Activated CD4-positive, alpha-beta T cell treated with anti-CD3 and anti-CD28 coated beads, Interleukin-2, amount 50 U/mL, for 24 hours (primary cell): ENCODE measurements at regions not wholly inside any gene's neighbourhood (a gene's known extent, or its start where the extent isn't known, plus 50 kb on each side); places are given as distances from the start of the nearest gene placed in this dataset.
A peak's percentile ranks its signal among the peaks of the same experiment; 100 is the strongest.

Experiments used
- DNase-seq, 2 donors: peaks; one replicate each; pipeline ENCODE4 v3.0.0-alpha.2; 2020; ENCODE audit warnings: low read depth in 1 of 2, low spot score in 1 of 2

GRCh38 chr16:72419638-72420037 is 247.7 kb upstream of the PMFBP1 start:
- DNase-seq, result no peak

GRCh38 chr16:72415379-72415778 is 243.4 kb upstream of the PMFBP1 start:
- DNase-seq, result no peak

GRCh38 chr16:72410492-72410891 is 238.5 kb upstream of the PMFBP1 start:
- no peak for DNase-seq

GRCh38 chr16:72409423-72409822 is 237.5 kb upstream of the PMFBP1 start:
- no peak for DNase-seq

GRCh38 chr16:72406390-72406789 is 234.4 kb upstream of the PMFBP1 start:
- no peak for DNase-seq

GRCh38 chr16:72404299-72404698 is 232.3 kb upstream of the PMFBP1 start:
- no peak for DNase-seq

GRCh38 chr16:72401084-72401361 is 229.1 kb upstream of the PMFBP1 start:
- no peak for DNase-seq

- peak in 1 of 2 donors; percentile 9 for DNase-seq
Measured at GRCh38 chr16:72400257-72401083, 228.5 kb upstream of the PMFBP1 start.

- DNase-seq, result no peak
Measured at GRCh38 chr16:72399811-72400210, 227.9 kb upstream of the PMFBP1 start.

GRCh38 chr16:72397876-72398275 is 225.9 kb upstream of the PMFBP1 start:
- no peak for DNase-seq

GRCh38 chr16:72394526-72394925 is 222.6 kb upstream of the PMFBP1 start:
- no peak for DNase-seq

- no peak for DNase-seq
Measured at GRCh38 chr16:72389791-72390190, 217.8 kb upstream of the PMFBP1 start.

GRCh38 chr16:72388007-72388406 is 216.1 kb upstream of the PMFBP1 start:
- DNase-seq, result no peak

- DNase-seq, result no peak
Measured at GRCh38 chr16:72384651-72385050, 212.7 kb upstream of the PMFBP1 start.

- no peak for DNase-seq
Measured at GRCh38 chr16:72380283-72380682, 208.3 kb upstream of the PMFBP1 start.

- DNase-seq, result no peak
Measured at GRCh38 chr16:72373201-72373600, 201.2 kb upstream of the PMFBP1 start.

GRCh38 chr16:72372087-72373045 is 200.4 kb upstream of the PMFBP1 start:
- no peak for DNase-seq

- no peak for DNase-seq
Measured at GRCh38 chr16:72371307-72372086, 199.5 kb upstream of the PMFBP1 start.

GRCh38 chr16:72369274-72369673 is 197.3 kb upstream of the PMFBP1 start:
- DNase-seq, result no peak

GRCh38 chr16:72367851-72368250 is 195.9 kb upstream of the PMFBP1 start:
- DNase-seq, result no peak

GRCh38 chr16:72362973-72363372 is 191.0 kb upstream of the PMFBP1 start:
- no peak for DNase-seq
